ENCODE measurements at regions not wholly inside any gene's neighbourhood (a gene's known extent, or its start where the extent isn't known, plus 50 kb on each side); places are given as distances from the start of the nearest gene placed in this dataset.
"Not testable (repeated sequence)": the region's sequence is repeated elsewhere in the genome, so short reads cannot be mapped to it uniquely, and the experiment has no call there.

- no peak for DNase-seq
Measured at GRCh38 chr7:68206946-68207485, 1210.4 kb downstream of the TYW1 start.

GRCh38 chr7:68207676-68208075 is 1211.0 kb downstream of the TYW1 start:
- no peak for DNase-seq

GRCh38 chr7:68209486-68209885 is 1212.9 kb downstream of the TYW1 start:
- no peak for DNase-seq

GRCh38 chr7:68213838-68214237 is 1217.2 kb downstream of the TYW1 start:
- DNase-seq: no peak

- DNase-seq: no peak
Measured at GRCh38 chr7:68216051-68216450, 1219.4 kb downstream of the TYW1 start.

- no peak for DNase-seq
Measured at GRCh38 chr7:68217426-68217825, 1220.8 kb downstream of the TYW1 start.

- no peak for DNase-seq
Measured at GRCh38 chr7:68218461-68218860, 1221.8 kb downstream of the TYW1 start.

- no peak for DNase-seq
Measured at GRCh38 chr7:68222311-68222710, 1225.7 kb downstream of the TYW1 start.

GRCh38 chr7:68224041-68224741 is 1227.6 kb downstream of the TYW1 start:
- no peak for DNase-seq

GRCh38 chr7:68231011-68231410 is 1234.4 kb downstream of the TYW1 start:
- not testable (repeated sequence) for DNase-seq

GRCh38 chr7:68235937-68236336 is 1239.3 kb downstream of the TYW1 start:
- DNase-seq: no peak

- DNase-seq: no peak
Measured at GRCh38 chr7:68238204-68238805, 1241.7 kb downstream of the TYW1 start.

GRCh38 chr7:68243128-68243527 is 1246.5 kb downstream of the TYW1 start:
- no peak for DNase-seq

GRCh38 chr7:68244389-68244788 is 1247.8 kb downstream of the TYW1 start:
- no peak for DNase-seq

GRCh38 chr7:68245688-68246087 is 1249.1 kb downstream of the TYW1 start:
- no peak for DNase-seq

GRCh38 chr7:68246189-68246633 is 1249.6 kb downstream of the TYW1 start:
- no peak for DNase-seq

- DNase-seq: no peak
Measured at GRCh38 chr7:68247126-68247525, 1250.5 kb downstream of the TYW1 start.

- DNase-seq: no peak
Measured at GRCh38 chr7:68247571-68247970, 1250.9 kb downstream of the TYW1 start.

- no peak for DNase-seq
Measured at GRCh38 chr7:68248973-68249372, 1252.3 kb downstream of the TYW1 start.

GRCh38 chr7:68249611-68250010 is 1253.0 kb downstream of the TYW1 start:
- DNase-seq: no peak

- no peak for DNase-seq
Measured at GRCh38 chr7:68250143-68250542, 1253.5 kb downstream of the TYW1 start.

- DNase-seq: not testable (repeated sequence)
Measured at GRCh38 chr7:68254815-68255214, 1258.2 kb downstream of the TYW1 start.

GRCh38 chr7:68256295-68256694 is 1259.7 kb downstream of the TYW1 start:
- no peak for DNase-seq

GRCh38 chr7:68258609-68259008 is 1262.0 kb downstream of the TYW1 start:
- no peak for DNase-seq

GRCh38 chr7:68265258-68265657 is 1268.6 kb downstream of the TYW1 start:
- no peak for DNase-seq
